GM10248 (cell line): ENCODE measurements at regions not wholly inside any gene's neighbourhood (a gene's known extent, or its start where the extent isn't known, plus 50 kb on each side); places are given as distances from the start of the nearest gene placed in this dataset.

Experiments used
- CTCF ChIA-PET: fragments of 300-600 bp; sonication (Branson Sonifier 250); formaldehyde crosslinking; extraction: SDS; loops from one replicate; lab custom pipeline; 2021; ENCODE audit warnings: antibody characterized with exemption; lab: Yijun Ruan, JAX
- POLR2A ChIA-PET: fragments of 350-650 bp; sonication (Branson Sonifier 250); formaldehyde crosslinking; extraction: SDS; loops from one replicate; lab custom pipeline; 2020; ENCODE audit warnings: antibody characterized with exemption; lab: Yijun Ruan, JAX
- DNase-seq: peaks from one replicate; pipeline ENCODE4 v3.0.0; 2012; ENCODE audit errors: extremely low spot score
- TF ChIP-seq, protein P1 (sequence below): IDR thresholded peaks from 2 replicates; pipeline ENCODE4 v1.5.1; 2012; ENCODE audit warnings: mild to moderate bottlenecking, low read depth; ENCODE audit errors: extremely low read depth, missing control alignments, control extremely low read depth

DNA sequence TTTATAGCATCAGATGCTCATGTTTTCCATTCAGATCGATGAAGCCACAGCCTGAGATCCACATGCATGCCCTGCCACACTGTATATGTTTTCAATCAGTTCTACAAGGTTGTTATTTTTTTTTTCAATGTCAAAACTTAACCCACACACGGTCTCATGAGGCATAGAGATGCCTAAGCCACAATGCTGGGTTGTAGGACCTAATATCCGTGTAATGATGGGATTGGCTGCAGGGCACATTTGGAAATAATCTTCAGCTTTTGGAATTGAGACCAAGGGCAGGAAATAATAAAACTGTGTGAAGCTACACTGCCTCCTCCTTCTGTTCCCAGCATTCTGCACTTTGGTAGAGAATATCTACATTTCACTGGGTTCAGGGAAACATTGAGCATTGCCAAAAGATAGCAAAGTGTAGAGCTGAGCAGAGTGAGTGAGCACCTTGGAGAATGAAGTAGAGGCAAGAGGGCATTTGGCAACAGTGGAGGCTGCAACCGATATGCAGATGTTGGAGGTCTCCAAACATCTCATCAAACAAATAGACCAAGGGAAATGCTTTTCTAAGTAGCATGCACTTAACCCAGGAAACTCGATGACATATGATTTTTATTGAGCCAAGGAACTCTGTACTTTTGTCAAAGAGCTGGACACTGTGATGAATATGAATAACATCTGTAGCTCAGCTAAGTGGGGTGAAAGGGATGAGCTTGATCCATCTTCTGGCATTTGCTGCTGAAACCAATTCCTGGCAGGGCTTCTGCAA, 176.7 kb downstream of the LYPLAL1 start:
- ChIA-PET CTCF (interaction anchor here (1.4 to 1.6 kb wide), 2 partner anchors 8 to 11 kb away, joined by 5 to 7 read pairs; no protein-coding TSS in a partner anchor), POLR2A (no interaction called here)
- DNase-seq: no peak
- TF ChIP-seq, protein P1, sequence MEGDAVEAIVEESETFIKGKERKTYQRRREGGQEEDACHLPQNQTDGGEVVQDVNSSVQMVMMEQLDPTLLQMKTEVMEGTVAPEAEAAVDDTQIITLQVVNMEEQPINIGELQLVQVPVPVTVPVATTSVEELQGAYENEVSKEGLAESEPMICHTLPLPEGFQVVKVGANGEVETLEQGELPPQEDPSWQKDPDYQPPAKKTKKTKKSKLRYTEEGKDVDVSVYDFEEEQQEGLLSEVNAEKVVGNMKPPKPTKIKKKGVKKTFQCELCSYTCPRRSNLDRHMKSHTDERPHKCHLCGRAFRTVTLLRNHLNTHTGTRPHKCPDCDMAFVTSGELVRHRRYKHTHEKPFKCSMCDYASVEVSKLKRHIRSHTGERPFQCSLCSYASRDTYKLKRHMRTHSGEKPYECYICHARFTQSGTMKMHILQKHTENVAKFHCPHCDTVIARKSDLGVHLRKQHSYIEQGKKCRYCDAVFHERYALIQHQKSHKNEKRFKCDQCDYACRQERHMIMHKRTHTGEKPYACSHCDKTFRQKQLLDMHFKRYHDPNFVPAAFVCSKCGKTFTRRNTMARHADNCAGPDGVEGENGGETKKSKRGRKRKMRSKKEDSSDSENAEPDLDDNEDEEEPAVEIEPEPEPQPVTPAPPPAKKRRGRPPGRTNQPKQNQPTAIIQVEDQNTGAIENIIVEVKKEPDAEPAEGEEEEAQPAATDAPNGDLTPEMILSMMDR: no peak

DNA sequence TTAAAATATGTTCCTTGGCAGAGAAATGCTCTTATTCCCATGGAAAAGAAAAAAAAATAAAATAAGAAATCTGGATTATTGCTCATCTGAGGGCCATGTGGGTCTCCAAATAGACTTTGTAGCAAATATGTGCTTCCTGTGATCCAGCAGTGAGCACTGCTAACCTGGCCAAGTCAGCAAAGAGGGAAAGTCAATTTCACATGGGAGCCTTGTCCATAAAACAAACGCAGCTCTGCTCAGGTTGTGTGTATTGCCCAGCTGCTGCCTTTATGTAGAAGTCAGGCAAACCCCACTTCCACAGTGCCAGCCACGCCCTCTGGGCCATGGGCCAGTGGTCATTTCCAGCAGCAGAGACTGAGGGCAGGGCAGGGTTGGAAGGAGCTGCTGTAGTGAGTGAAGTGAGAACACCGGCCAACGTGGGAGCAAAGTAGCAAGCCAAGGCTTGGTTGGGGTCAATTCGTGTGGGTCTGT, 174.3 kb downstream of the LYPLAL1 start:
- CTCF ChIA-PET: interaction anchor here (0.9 to 1.5 kb wide), 4 partner anchors 9 to 17 kb away, joined by 3 to 6 read pairs (median 4); no protein-coding TSS in a partner anchor
- TF ChIP-seq, protein P1: no peak
- DNase-seq: no peak
- POLR2A ChIA-PET: no interaction called here

DNA sequence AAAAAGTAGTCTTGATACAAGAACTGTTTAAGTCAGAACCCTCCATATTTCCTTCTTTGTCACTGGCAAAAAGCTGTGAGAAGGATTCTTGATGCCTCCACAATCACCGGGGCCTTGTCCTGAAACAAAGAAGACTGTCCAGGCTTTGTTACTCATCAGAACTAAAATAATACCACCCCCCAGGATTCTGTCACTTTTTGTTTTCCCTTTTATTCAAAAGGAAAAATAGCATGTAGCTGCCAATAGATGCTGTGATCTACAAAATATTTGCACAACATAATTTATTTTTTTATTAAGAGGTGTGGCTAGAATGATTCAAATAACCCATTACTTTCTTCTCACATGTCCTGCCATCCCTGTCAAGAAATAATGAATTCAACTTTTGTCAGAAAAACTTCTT, 173.7 kb downstream of the LYPLAL1 start:
- POLR2A ChIA-PET: no interaction called here
- no peak for DNase-seq
- CTCF ChIA-PET: interaction anchor here (1.2 to 1.3 kb wide), 2 partner anchors 8 to 17 kb away, joined by 3 to 6 read pairs; no protein-coding TSS in a partner anchor
- TF ChIP-seq, protein P1: no peak

DNA sequence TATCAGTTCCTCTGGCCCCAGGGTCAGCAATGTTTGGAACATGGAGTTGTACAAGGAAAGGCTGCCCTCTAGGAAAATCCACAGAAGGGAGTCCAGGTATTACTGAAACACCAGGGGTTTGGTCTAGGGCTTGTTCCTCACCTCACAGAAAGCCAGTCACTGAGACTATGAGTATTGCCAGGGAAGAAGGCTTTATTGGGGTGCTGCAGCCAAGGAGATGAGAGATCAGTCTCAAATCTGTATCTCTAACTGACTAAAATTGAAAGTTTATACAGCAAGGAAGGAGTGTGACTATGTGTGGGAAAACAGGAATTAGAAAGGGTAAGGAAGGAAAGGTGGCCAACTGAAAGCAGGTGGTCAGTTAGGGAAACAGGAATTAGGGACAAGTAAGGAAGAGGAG, 172.3 kb downstream of the LYPLAL1 start:
- CTCF ChIA-PET: interaction anchor here (1.3 kb wide), 1 partner anchor 16 kb away, joined by 3 read pairs; no protein-coding TSS in a partner anchor
- TF ChIP-seq, protein P1: no peak
- POLR2A ChIA-PET: no interaction called here
- no peak for DNase-seq

DNA sequence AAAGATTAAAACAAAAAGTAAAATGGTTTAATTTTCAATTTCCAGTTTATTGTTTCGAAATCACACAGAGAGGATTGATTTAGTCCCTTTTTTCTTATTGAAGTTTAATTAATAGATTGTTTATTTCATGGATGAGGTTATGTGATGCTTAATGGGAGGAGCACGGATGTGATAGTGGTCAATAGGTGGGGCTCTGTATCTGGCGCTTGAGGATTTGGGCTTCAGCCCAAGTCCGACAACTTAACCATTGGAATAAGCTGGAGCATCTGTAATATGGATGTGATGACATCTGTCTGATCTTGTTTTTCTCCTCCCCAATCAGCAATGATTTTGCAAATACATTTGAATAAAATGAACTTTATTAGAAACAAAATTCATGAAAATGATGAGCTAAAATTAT, 169.2 kb downstream of the LYPLAL1 start:
- ChIA-PET CTCF (interaction anchor here (0.7 to 0.9 kb wide), 2 partner anchors 11 to 27 kb away, joined by 3 to 5 read pairs; no protein-coding TSS in a partner anchor), POLR2A (no interaction called here)
- TF ChIP-seq, protein P1: no peak

DNA sequence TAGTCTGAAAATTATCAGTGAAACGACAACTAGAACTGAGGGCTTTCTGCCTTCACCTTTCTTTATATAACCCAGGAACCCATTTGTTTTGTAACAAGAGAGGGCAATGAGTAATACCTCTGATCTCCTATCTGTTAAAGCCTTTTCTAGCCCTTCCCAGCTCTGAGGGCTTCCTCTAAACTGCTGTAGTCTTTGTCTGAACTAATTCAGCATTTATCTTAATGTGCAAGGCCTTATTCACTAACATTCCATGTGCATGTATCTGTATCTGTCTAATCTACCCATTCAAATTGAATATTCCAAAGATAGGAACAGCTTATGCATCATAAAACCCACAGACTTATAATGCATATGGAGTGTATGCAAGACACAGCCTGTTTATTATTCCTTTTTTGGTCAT, 167.1 kb downstream of the LYPLAL1 start:
- DNase-seq: no peak
- CTCF ChIA-PET: interaction anchor here (1.1 to 1.5 kb wide), 3 partner anchors 10 to 23 kb away, joined by 3 to 5 read pairs (median 3); no protein-coding TSS in a partner anchor
- TF ChIP-seq, protein P1: no peak
- POLR2A ChIA-PET: no interaction called here

More for the DNA sequence above, 169.2 kb downstream of the LYPLAL1 start:
- no peak for DNase-seq
